AG04449 (cell line): ENCODE measurements at regions not wholly inside any gene's neighbourhood (a gene's known extent, or its start where the extent isn't known, plus 50 kb on each side); places are given as distances from the start of the nearest gene placed in this dataset.

Source experiments
- CTCF ChIA-PET: fragments of 350-600 bp; formaldehyde crosslinking; extraction: SDS; loops from one replicate; lab custom pipeline; 2021; ENCODE audit warnings: antibody characterized with exemption; lab: Yijun Ruan, JAX
- POLR2A ChIA-PET: fragments of 400-600, 350-600 bp; formaldehyde crosslinking; extraction: SDS; loops from one replicate; lab custom pipeline; 2020; ENCODE audit warnings: antibody characterized with exemption, inconsistent platforms; lab: Yijun Ruan, JAX
- DNase-seq: peaks from one replicate; pipeline ENCODE4 v3.0.0-alpha.2; 2010; ENCODE audit warnings: low read depth, low spot score
- H3K4me3 ChIP-seq: 2 replicates; pipeline ENCODE4 v1.5.1; 2011; ENCODE audit warnings: low read depth, mild to moderate bottlenecking, control low read depth, low read length
- TF ChIP-seq, protein P1 (sequence below): IDR thresholded peaks from one replicate; pipeline ENCODE4 v1.5.1; 2011; ENCODE audit warnings: mild to moderate bottlenecking, moderate library complexity, low read length, control low read depth, inconsistent platforms; ENCODE audit not compliant: insufficient read depth; ENCODE audit errors: missing control alignments

DNA sequence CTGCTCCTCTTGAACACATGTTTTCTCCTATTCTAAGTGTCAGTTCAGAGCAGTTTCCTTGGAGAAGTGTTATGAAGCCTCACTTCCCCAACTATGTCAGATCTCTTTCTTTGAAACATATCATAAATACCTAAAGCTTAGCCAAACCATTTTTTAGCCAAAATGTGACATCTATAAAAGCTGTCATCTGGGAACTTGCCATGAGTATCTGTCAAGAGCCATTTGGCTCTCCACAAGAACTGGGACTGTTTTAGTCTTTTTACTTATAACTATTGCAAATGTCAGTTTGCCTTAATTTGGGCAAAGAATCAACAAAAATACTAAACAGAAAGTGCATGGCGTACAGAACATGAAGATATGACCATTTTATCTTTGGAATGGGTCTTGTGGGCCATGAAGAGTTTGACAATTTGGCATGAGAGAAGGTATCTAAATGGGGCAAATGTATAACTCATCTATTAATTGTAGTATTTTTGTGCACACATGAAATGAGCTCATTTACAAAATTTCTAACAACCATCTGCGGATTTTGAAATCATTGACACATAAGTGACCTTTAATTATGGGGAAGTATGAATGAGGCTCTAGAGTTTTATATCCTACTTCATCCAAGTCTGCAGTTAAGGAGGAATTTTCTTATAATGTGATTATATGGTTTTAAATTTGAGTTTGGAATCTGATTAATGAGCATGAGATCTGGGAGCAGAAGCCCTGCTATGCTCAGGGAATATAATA is 129.1 kb upstream of the PACRGL start:
- H3K4me3 ChIP-seq = no peak overlapping the region
- POLR2A ChIA-PET = no interaction called here
- no peak for DNase-seq
- TF ChIP-seq, protein P1, sequence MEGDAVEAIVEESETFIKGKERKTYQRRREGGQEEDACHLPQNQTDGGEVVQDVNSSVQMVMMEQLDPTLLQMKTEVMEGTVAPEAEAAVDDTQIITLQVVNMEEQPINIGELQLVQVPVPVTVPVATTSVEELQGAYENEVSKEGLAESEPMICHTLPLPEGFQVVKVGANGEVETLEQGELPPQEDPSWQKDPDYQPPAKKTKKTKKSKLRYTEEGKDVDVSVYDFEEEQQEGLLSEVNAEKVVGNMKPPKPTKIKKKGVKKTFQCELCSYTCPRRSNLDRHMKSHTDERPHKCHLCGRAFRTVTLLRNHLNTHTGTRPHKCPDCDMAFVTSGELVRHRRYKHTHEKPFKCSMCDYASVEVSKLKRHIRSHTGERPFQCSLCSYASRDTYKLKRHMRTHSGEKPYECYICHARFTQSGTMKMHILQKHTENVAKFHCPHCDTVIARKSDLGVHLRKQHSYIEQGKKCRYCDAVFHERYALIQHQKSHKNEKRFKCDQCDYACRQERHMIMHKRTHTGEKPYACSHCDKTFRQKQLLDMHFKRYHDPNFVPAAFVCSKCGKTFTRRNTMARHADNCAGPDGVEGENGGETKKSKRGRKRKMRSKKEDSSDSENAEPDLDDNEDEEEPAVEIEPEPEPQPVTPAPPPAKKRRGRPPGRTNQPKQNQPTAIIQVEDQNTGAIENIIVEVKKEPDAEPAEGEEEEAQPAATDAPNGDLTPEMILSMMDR = no peak
- CTCF ChIA-PET = interaction anchor here (1.1 to 1.3 kb wide), 2 partner anchors 27 to 114 kb away, joined by 5 to 8 read pairs; no protein-coding TSS in a partner anchor

DNA sequence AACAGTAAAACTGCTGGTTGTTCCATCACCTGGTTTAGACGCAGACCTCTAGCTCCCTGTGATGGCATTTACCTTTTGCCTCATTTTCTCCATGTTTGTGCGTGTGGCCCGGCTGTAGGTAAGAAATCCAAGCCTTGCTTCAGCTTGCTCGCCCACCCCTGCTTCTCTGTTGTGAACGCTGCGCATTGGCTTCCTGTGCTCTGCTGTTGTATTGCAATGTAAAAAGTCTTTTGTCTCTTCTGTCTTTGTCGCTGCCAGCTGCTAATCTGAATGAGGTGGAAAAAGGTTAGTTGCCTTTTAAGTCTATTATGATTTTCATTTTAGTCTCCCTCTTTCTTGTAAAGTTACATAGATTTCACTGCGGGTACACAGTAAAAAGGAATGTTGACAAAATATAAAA is 127.3 kb upstream of the PACRGL start:
- DNase-seq = no peak
- no peak overlapping the region for H3K4me3 ChIP-seq
- ChIA-PET CTCF (no interaction called here), POLR2A (no interaction called here)
- TF ChIP-seq, protein P1 = no peak

DNA sequence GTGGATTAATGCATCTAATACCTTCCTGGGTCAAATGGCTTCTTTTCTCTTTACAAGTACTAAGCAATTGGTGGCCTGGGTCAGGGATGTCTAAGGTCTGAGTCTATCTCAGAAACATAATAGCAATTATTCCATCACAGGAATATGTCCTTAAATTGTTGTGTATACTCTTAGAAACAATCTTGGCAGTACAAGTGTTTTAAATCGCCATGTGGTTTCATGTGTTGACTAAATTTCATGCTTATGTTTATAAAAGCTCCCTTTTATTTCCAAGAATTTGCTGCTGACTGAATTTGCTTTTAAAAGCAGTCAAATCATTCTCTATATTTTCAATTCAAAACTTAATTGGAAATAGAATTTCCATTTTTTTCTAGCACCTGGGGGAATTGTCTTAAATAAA is 125.3 kb upstream of the PACRGL start:
- no peak overlapping the region for H3K4me3 ChIP-seq
- POLR2A ChIA-PET = no interaction called here
- TF ChIP-seq, protein P1 = no peak
- CTCF ChIA-PET = no interaction called here
- no peak for DNase-seq

DNA sequence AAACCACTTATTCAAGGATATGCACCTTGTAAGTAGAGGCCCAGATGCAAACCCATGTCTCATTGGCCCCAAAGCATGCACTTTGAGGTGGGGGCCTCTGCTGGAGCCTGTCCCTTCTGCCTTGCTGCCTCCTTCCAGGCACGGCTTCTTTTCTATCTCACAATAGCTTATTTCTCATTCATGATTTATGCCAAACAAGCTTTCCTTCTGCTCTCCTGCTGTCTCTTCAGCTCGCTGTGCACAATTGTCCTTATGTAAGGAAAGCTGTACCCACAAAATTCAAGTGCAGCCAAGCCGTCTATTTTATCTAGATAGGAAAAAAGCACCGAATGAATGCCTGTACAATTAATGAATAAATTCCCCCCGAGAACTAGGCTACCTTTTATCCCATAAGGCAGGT is 124.8 kb upstream of the PACRGL start:
- TF ChIP-seq, protein P1 = no peak
- DNase-seq = no peak
- no peak overlapping the region for H3K4me3 ChIP-seq
- ChIA-PET CTCF (no interaction called here), POLR2A (no interaction called here)

DNA sequence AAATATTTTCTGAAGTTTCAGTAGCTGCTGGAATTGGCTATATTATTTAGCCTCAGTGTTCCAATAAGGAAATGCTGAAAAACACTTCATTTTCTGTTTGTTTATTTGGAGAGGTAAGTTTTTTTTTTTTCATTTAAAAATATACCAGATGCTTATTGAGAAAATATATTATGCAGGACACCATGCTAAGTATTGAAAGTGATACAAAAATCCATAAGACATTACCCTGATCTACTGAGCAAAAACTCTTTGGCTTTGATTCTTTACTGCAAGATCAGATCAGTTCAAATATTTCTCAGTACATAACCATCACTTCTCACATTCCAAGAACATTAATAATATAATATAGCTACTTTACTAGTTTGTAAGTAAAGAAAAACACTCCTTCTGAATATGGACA is 123.4 kb upstream of the PACRGL start:
- ChIA-PET POLR2A (no interaction called here), CTCF (interaction anchor here (0.9 kb wide), 1 partner anchor 12 kb away, joined by 3 read pairs; no protein-coding TSS in a partner anchor)
- no peak for DNase-seq
- TF ChIP-seq, protein P1 = no peak
- H3K4me3 ChIP-seq = no peak overlapping the region

DNA sequence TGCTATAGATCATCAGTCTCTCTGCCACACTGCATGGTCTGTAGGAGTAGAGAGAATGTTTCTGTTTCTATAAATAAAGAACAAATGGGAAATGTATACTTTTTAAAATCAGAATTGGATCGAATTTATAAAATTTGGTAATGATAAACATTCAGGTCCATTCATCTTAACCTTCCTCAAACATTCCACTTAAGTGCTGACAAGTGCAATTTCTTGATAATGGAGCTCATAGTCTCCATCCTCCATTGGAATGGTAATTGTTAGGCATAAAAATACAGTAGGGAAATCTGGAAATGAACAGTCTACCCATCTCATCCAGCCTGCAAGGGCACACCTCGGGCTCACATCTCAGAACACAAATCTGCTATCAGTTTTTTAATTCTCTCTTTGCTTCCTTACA is 122.6 kb upstream of the PACRGL start:
- CTCF ChIA-PET = no interaction called here
- POLR2A ChIA-PET = no interaction called here
- no peak for DNase-seq
- TF ChIP-seq, protein P1 = no peak
- no peak overlapping the region for H3K4me3 ChIP-seq
